HL-60 (cell line): ENCODE measurements at regions not wholly inside any gene's neighbourhood (a gene's known extent, or its start where the extent isn't known, plus 50 kb on each side); places are given as distances from the start of the nearest gene placed in this dataset.

Experiments
- POLR2AphosphoS5 ChIP-seq: IDR thresholded peaks from 2 replicates; pipeline ENCODE4 v1.6.1; 2012; ENCODE audit warnings: low read depth
- REST ChIP-seq: IDR thresholded peaks from 2 replicates; pipeline ENCODE4 v1.6.1; 2012; ENCODE audit warnings: low read depth; ENCODE audit not compliant: insufficient replicate concordance
- TF ChIP-seq, protein P1 (sequence below): IDR thresholded peaks from one replicate; pipeline ENCODE4 v1.5.1; 2011; ENCODE audit warnings: low read length, control low read depth, inconsistent platforms; ENCODE audit not compliant: insufficient read depth

DNA sequence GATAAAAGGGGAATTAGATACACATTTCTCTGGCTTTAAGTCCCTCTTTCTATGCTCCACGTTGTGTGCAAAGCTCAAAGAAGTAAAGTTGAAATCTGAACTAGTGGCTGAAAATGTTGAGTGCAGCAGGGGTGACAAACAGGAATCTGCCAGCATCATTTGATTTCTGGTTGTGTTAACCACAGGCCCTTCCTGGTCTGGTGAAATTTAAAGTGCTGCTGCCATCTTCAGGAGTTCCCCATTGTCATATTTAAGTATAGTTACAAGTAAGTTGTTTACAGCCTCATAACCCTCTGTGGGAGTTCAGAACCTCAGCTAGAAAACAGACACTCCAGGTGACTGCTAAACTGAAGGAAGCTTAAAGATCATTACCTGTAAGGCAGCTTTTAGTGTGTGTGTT lies 90.9 kb upstream of the CCDC196 start:
- TF ChIP-seq REST (no peak), POLR2AphosphoS5 (no peak)
- TF ChIP-seq, protein P1, sequence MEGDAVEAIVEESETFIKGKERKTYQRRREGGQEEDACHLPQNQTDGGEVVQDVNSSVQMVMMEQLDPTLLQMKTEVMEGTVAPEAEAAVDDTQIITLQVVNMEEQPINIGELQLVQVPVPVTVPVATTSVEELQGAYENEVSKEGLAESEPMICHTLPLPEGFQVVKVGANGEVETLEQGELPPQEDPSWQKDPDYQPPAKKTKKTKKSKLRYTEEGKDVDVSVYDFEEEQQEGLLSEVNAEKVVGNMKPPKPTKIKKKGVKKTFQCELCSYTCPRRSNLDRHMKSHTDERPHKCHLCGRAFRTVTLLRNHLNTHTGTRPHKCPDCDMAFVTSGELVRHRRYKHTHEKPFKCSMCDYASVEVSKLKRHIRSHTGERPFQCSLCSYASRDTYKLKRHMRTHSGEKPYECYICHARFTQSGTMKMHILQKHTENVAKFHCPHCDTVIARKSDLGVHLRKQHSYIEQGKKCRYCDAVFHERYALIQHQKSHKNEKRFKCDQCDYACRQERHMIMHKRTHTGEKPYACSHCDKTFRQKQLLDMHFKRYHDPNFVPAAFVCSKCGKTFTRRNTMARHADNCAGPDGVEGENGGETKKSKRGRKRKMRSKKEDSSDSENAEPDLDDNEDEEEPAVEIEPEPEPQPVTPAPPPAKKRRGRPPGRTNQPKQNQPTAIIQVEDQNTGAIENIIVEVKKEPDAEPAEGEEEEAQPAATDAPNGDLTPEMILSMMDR: no peak
